SU-DHL-6 (cell line): ENCODE measurements at regions not wholly inside any gene's neighbourhood (a gene's known extent, or its start where the extent isn't known, plus 50 kb on each side); places are given as distances from the start of the nearest gene placed in this dataset.
"Not testable (repeated sequence)": the region's sequence is repeated elsewhere in the genome, so short reads cannot be mapped to it uniquely, and the experiment has no call there.

Experiments
- H2AFZ ChIP-seq: fragments of 200-600 bp; sonication (generic); 2 replicates; pipeline ENCODE4 v1.6.1; 2014; ENCODE audit warnings: low read depth, mild to moderate bottlenecking, moderate library complexity, mixed read lengths, antibody characterized with exemption, low read length; ENCODE audit not compliant: severe bottlenecking
- H3F3A ChIP-seq: fragments of 200-600 bp; shearing (Covaris generic); 2 replicates; pipeline ENCODE4 v1.6.0; 2016; ENCODE audit warnings: antibody characterized with exemption, mild to moderate bottlenecking; ENCODE audit not compliant: insufficient read depth
- H3K27ac ChIP-seq: fragments of 200-600 bp; sonication (generic); 2 replicates; pipeline ENCODE4 v1.5.1; 2016; ENCODE audit warnings: low read depth, mild to moderate bottlenecking, low read length, moderate library complexity, mixed read lengths
- H3K27me3 ChIP-seq: fragments of 200-600 bp; sonication (generic), shearing (Covaris generic); 2 replicates; pipeline ENCODE4 v1.6.0; 2014; ENCODE audit warnings: mild to moderate bottlenecking, low read length
- H3K36me3 ChIP-seq: fragments of 200-600 bp; sonication (generic); 2 replicates; pipeline ENCODE4 v1.6.1; 2014; ENCODE audit warnings: mild to moderate bottlenecking, low read length, mixed read lengths
- H3K4me2 ChIP-seq: fragments of 300-600, 200-600 bp; shearing (Covaris generic), sonication (generic); 2 replicates; pipeline ENCODE4 v1.6.0; 2014; ENCODE audit warnings: low read length, low read depth, mild to moderate bottlenecking; ENCODE audit not compliant: poor library complexity, severe bottlenecking
- H3K4me3 ChIP-seq: fragments of 200-600 bp; sonication (generic); 2 replicates; pipeline ENCODE4 v1.5.1; 2014; ENCODE audit warnings: antibody characterized with exemption, low read length, mild to moderate bottlenecking, mixed read lengths; ENCODE audit not compliant: insufficient read depth, poor library complexity, severe bottlenecking
- H3K79me2 ChIP-seq: fragments of 200-600 bp; sonication (generic); 2 replicates; pipeline ENCODE4 v1.6.1; 2014; ENCODE audit warnings: mild to moderate bottlenecking, low read length, moderate library complexity; ENCODE audit not compliant: insufficient read depth
- H3K9ac ChIP-seq: fragments of 200-600 bp; sonication (generic); 2 replicates; pipeline ENCODE4 v1.7.0; 2014; ENCODE audit warnings: mild to moderate bottlenecking, low read length
- H3K9me2 ChIP-seq: fragments of 200-600 bp; sonication (generic); replicated peaks from 2 replicates; pipeline ENCODE4 v1.6.1; 2014; ENCODE audit warnings: low read length; ENCODE audit not compliant: insufficient read depth
- H3K9me3 ChIP-seq: fragments of 200-600 bp; sonication (generic); 2 replicates; pipeline ENCODE4 v1.6.1; 2014; ENCODE audit warnings: low read length, mixed read lengths; ENCODE audit not compliant: insufficient read depth
- H4K20me1 ChIP-seq: fragments of 200-600 bp; sonication (generic); 2 replicates; pipeline ENCODE4 v1.6.1; 2014; ENCODE audit warnings: low read depth, mild to moderate bottlenecking, antibody characterized with exemption, low read length, moderate library complexity, mixed read lengths
- CTCF ChIP-seq: fragments of 200-600 bp; sonication (generic); IDR thresholded peaks from one replicate; pipeline ENCODE4 v1.5.1; 2017; ENCODE audit warnings: antibody characterized with exemption, mild to moderate bottlenecking, low read length, moderate library complexity; ENCODE audit not compliant: insufficient read depth, poor library complexity, severe bottlenecking
- EZH2phosphoT487 ChIP-seq: fragments of 200-600 bp; sonication (generic), shearing (Covaris generic); conservative IDR thresholded peaks from 2 replicates; pipeline ENCODE4 v1.6.1; 2018; ENCODE audit warnings: mild to moderate bottlenecking, antibody characterized with exemption, low read length, moderate library complexity, mixed read lengths

- TF ChIP-seq EZH2phosphoT487 (no peak), CTCF (no peak)
- Histone ChIP-seq H2AFZ (no peak overlapping the region), H3K27me3 (no peaks in the 10 kb centered on the region), H3K27ac (no peak overlapping the region), H4K20me1 (no peaks in the 10 kb centered on the region), H3K9ac (no peak overlapping the region), H3F3A (no peaks in the 10 kb centered on the region), H3K4me3 (no peak overlapping the region), H3K79me2 (no peaks in the 10 kb centered on the region), H3K9me2 (no peaks in the 10 kb centered on the region), H3K36me3 (no peaks in the 10 kb centered on the region), H3K9me3 (no peaks in the 10 kb centered on the region), H3K4me2 (no peak overlapping the region)
These were observed 352.5 kb upstream of the CCDC179 start for GRCh38 chr11:23212807-23213206.

- Histone ChIP-seq H3K27me3 (no peaks in the 10 kb centered on the region), H3K4me3 (no peak overlapping the region), H4K20me1 (no peaks in the 10 kb centered on the region), H3K36me3 (no peaks in the 10 kb centered on the region), H3K79me2 (no peaks in the 10 kb centered on the region), H3F3A (no peaks in the 10 kb centered on the region), H3K27ac (no peak overlapping the region), H3K9me3 (no peaks in the 10 kb centered on the region), H3K4me2 (no peak overlapping the region), H2AFZ (no peak overlapping the region), H3K9ac (no peak overlapping the region), H3K9me2 (no peaks in the 10 kb centered on the region)
- TF ChIP-seq CTCF (no peak), EZH2phosphoT487 (no peak)
These were observed 356.8 kb upstream of the CCDC179 start for GRCh38 chr11:23217072-23217471.

GRCh38 chr11:23220086-23220485, 359.8 kb upstream of the CCDC179 start:
- not testable (repeated sequence) for H3K27me3 ChIP-seq

GRCh38 chr11:23221366-23221765, 361.1 kb upstream of the CCDC179 start:
- H3K4me2 ChIP-seq = no peak overlapping the region
- H3K79me2 ChIP-seq = no peaks in the 10 kb centered on the region
- H4K20me1 ChIP-seq = no peaks in the 10 kb centered on the region
- H3K4me3 ChIP-seq = no peak overlapping the region
- no peaks in the 10 kb centered on the region for H3K9me3 ChIP-seq
- H3K9ac ChIP-seq = no peak overlapping the region
- H3K9me2 ChIP-seq = no peaks in the 10 kb centered on the region; the same call in 1 of the 2 replicates
- H3K36me3 ChIP-seq = no peaks in the 10 kb centered on the region
- no peak overlapping the region for H2AFZ ChIP-seq
- H3K27me3 ChIP-seq = no peaks in the 10 kb centered on the region
- TF ChIP-seq EZH2phosphoT487 = no peak
- TF ChIP-seq CTCF = no peak
- no peak overlapping the region for H3K27ac ChIP-seq
- H3F3A ChIP-seq = no peaks in the 10 kb centered on the region

More at GRCh38 chr11:23220086-23220485, 359.8 kb upstream of the CCDC179 start:
- not testable (repeated sequence) for H3K27ac ChIP-seq, H2AFZ ChIP-seq, H3K9me3 ChIP-seq, H4K20me1 ChIP-seq, H3K9ac ChIP-seq, H3K4me2 ChIP-seq, H3K79me2 ChIP-seq, H3K36me3 ChIP-seq, H3K9me2 ChIP-seq, H3K4me3 ChIP-seq, H3F3A ChIP-seq
